NCI-H1105 treated with DMSO at 0.1 percent for 48 hours (cell line): ENCODE measurements at regions not wholly inside any gene's neighbourhood (a gene's known extent, or its start where the extent isn't known, plus 50 kb on each side); places are given as distances from the start of the nearest gene placed in this dataset.
"Not testable (repeated sequence)": the region's sequence is repeated elsewhere in the genome, so short reads cannot be mapped to it uniquely, and the experiment has no call there.

ENCODE experiments used
- DNase-seq: peaks from one replicate; lab custom pipeline; 2025; lab: John Stamatoyannopoulos, UW

- no peak for DNase-seq
Observed at GRCh38 chr13:24618011-24618955, 61.9 kb upstream of the ATP12A start.

GRCh38 chr13:24619282-24619681 is 60.9 kb upstream of the ATP12A start:
- DNase-seq: no peak

GRCh38 chr13:24622481-24623148 is 57.6 kb upstream of the ATP12A start:
- DNase-seq: not testable (repeated sequence)

- no peak for DNase-seq
Observed at GRCh38 chr13:24623149-24623665, 57.0 kb upstream of the ATP12A start.

- DNase-seq: no peak
Observed at GRCh38 chr13:24624363-24624762, 55.8 kb upstream of the ATP12A start.

- DNase-seq: no peak
Observed at GRCh38 chr13:24624801-24625231, 55.4 kb upstream of the ATP12A start.

GRCh38 chr13:24625331-24625731 is 54.9 kb upstream of the ATP12A start:
- DNase-seq: no peak

- DNase-seq: no peak
Observed at GRCh38 chr13:24625870-24626849, 54.0 kb upstream of the ATP12A start.

- DNase-seq: no peak
Observed at GRCh38 chr13:24627090-24627714, 53.0 kb upstream of the ATP12A start.

GRCh38 chr13:24627946-24628345 is 52.3 kb upstream of the ATP12A start:
- no peak for DNase-seq

- no peak for DNase-seq
Observed at GRCh38 chr13:24629320-24629719, 50.9 kb upstream of the ATP12A start.

GRCh38 chr13:24630121-24630520 is 50.1 kb upstream of the ATP12A start:
- DNase-seq: no peak
